A549 (cell line): ENCODE measurements at regions not wholly inside any gene's neighbourhood (a gene's known extent, or its start where the extent isn't known, plus 50 kb on each side); places are given as distances from the start of the nearest gene placed in this dataset.

Experiments used
- CTCF ChIP-seq: fragments of >200 bp; sonication (Bioruptor Twin); formaldehyde crosslinking; IDR thresholded peaks from 3 replicates; pipeline ENCODE4 v1.5.1; 2016
- EP300 ChIP-seq, 2 experiments: fragments of >200 bp; sonication (Bioruptor Twin); formaldehyde crosslinking; IDR thresholded peaks; 2 replicates in 1 of 2; 3 replicates in 1 of 2; pipeline ENCODE4 v1.6.1; 2016 to 2017
- ESRRA ChIP-seq: fragments of 150-350 bp; IDR thresholded peaks from 2 replicates; pipeline ENCODE4 v1.6.1; 2014; ENCODE audit warnings: mild to moderate bottlenecking, low read length, borderline replicate concordance
- MAX ChIP-seq: IDR thresholded peaks from 2 replicates; pipeline ENCODE4 v1.6.1; 2012

GRCh38 chr5:179472174-179472573 lies 78.2 kb upstream of the RUFY1 start:
- TF ChIP-seq CTCF, result no peak
- TF ChIP-seq EP300 (IDR thresholded peaks at IDR 0.05), result no peak
- no peak for TF ChIP-seq MAX
- no peak for TF ChIP-seq ESRRA
